Vagina (tissue), 2 donors: ENCODE measurements at regions not wholly inside any gene's neighbourhood (a gene's known extent, or its start where the extent isn't known, plus 50 kb on each side); places are given as distances from the start of the nearest gene placed in this dataset.

Experiments
- POLR2AphosphoS5 ChIP-seq, 2 donors: sonication (generic); formaldehyde crosslinking; IDR thresholded peaks; one replicate each; pipeline ENCODE4 v1.9.0; 2017; ENCODE audit warnings: antibody characterized with exemption in 2 of 2, mild to moderate bottlenecking in 2 of 2, low read depth in 1 of 2; ENCODE audit not compliant: insufficient read depth in 1 of 2
- TF ChIP-seq, protein P1 (sequence below), 3 experiments: fragments of 450-650 bp in 2 of 3; fragments of 200-600 bp in 1 of 3; sonication (generic) in 1 of 3; IDR thresholded peaks; one replicate each; pipeline ENCODE4 v1.5.1; 2017 to 2019; ENCODE audit warnings: antibody characterized with exemption in 3 of 3, mild to moderate bottlenecking in 2 of 3, moderate library complexity in 2 of 3

DNA sequence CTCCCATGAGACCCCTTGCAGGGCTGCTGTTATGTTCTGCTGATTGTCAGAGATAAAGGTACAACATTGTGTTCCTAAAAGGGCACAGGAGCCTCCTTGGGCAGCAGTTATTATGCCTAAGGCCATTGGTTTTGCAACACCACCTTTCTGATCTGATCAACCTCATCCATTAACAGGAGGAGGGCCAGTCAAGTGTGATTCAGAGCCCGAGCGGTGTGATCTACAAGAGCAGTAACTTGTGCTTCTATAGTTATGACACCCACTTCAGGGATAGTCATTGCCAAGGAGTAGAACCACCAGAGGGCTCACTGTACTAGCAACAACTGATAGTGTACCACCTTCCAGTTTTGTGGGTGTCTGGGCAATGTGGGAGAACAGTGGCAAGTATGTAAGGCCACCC is 1457.9 kb upstream of the CADM2 start:
- TF ChIP-seq, protein P1, sequence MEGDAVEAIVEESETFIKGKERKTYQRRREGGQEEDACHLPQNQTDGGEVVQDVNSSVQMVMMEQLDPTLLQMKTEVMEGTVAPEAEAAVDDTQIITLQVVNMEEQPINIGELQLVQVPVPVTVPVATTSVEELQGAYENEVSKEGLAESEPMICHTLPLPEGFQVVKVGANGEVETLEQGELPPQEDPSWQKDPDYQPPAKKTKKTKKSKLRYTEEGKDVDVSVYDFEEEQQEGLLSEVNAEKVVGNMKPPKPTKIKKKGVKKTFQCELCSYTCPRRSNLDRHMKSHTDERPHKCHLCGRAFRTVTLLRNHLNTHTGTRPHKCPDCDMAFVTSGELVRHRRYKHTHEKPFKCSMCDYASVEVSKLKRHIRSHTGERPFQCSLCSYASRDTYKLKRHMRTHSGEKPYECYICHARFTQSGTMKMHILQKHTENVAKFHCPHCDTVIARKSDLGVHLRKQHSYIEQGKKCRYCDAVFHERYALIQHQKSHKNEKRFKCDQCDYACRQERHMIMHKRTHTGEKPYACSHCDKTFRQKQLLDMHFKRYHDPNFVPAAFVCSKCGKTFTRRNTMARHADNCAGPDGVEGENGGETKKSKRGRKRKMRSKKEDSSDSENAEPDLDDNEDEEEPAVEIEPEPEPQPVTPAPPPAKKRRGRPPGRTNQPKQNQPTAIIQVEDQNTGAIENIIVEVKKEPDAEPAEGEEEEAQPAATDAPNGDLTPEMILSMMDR (IDR thresholded peaks at IDR 0.05), result no peak
- no peak for TF ChIP-seq POLR2AphosphoS5 (IDR thresholded peaks at IDR 0.05; ENCODE audit: insufficient read depth in 1 of 2, low read depth in 1 of 2)
